PC-3 (cell line): ENCODE measurements at regions not wholly inside any gene's neighbourhood (a gene's known extent, or its start where the extent isn't known, plus 50 kb on each side); places are given as distances from the start of the nearest gene placed in this dataset.

Experiments used
- EZH2 ChIP-seq: fragments of 300-600 bp; sonication (generic); IDR thresholded peaks from one replicate; pipeline ENCODE4 v1.6.1; 2017; ENCODE audit warnings: antibody characterized with exemption, mild to moderate bottlenecking, low read length; ENCODE audit not compliant: unreplicated experiment
- EZH2phosphoT487 ChIP-seq: fragments of 300-600 bp; sonication (generic); IDR thresholded peaks from 2 replicates; pipeline ENCODE4 v1.6.1; 2018; ENCODE audit warnings: mild to moderate bottlenecking, antibody characterized with exemption, low read length, borderline replicate concordance
- TF ChIP-seq, protein P1 (sequence below): fragments of 300-600 bp; sonication (generic); conservative IDR thresholded peaks from 2 replicates; pipeline ENCODE4 v1.5.1; 2017; ENCODE audit warnings: antibody characterized with exemption, low read depth, mild to moderate bottlenecking, low read length

DNA sequence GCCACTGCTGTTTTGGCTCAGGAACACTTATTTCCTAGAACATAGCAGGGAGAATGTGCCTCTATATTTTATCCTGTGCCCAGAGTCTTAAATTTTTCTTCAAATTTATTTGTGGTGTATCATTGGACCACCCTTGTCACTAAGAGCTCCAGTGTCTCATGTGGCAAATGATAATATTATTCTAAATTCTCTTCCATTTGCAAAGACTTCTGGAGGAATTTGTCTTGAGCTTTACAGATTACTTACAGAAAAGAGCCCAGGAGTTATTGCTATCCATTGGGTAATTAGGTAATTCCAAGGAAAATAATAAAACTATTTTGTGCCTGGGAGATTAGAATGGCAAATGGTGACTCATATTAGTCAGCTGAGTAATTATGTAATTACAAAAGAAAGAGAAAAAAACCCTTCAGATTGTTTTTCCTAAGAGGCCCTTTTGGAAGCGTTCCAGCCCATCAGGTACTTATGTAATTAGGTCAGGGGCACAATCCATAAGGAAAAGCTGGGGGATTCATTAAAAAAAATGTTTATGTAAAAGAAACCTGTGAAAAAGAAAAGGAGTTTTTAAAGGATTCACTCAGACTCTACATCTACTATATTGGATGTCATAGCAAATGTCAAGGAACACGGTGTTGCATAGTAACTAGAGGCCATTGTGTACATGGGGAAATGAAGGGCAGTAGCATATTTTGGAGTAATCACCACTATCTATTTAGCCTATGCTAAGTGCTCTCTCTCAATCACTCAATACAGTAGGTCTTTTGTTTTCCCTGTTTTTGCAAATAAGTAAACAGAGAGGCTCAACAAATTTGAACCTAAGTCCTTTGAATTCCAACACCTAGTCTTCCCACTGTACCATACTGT is 380.9 kb upstream of the RARB start:
- TF ChIP-seq, protein P1, sequence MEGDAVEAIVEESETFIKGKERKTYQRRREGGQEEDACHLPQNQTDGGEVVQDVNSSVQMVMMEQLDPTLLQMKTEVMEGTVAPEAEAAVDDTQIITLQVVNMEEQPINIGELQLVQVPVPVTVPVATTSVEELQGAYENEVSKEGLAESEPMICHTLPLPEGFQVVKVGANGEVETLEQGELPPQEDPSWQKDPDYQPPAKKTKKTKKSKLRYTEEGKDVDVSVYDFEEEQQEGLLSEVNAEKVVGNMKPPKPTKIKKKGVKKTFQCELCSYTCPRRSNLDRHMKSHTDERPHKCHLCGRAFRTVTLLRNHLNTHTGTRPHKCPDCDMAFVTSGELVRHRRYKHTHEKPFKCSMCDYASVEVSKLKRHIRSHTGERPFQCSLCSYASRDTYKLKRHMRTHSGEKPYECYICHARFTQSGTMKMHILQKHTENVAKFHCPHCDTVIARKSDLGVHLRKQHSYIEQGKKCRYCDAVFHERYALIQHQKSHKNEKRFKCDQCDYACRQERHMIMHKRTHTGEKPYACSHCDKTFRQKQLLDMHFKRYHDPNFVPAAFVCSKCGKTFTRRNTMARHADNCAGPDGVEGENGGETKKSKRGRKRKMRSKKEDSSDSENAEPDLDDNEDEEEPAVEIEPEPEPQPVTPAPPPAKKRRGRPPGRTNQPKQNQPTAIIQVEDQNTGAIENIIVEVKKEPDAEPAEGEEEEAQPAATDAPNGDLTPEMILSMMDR, result no peak
- TF ChIP-seq EZH2phosphoT487 (no peak), EZH2 (no peak)
